NCI-H774 (cell line): ENCODE measurements at regions not wholly inside any gene's neighbourhood (a gene's known extent, or its start where the extent isn't known, plus 50 kb on each side); places are given as distances from the start of the nearest gene placed in this dataset.

Experiments used
- DNase-seq: peaks from one replicate; lab custom pipeline; 2025; lab: John Stamatoyannopoulos, UW

GRCh38 chr1:104699433-104699832 lies 949.7 kb downstream of the AMY1C start:
- no peak for DNase-seq

GRCh38 chr1:104702731-104703130 lies 953.0 kb downstream of the AMY1C start:
- DNase-seq, result no peak

- DNase-seq, result no peak
Observed at GRCh38 chr1:104706631-104707147, 957.0 kb downstream of the AMY1C start.

GRCh38 chr1:104718752-104719151 lies 969.1 kb downstream of the AMY1C start:
- DNase-seq, result no peak

- DNase-seq, result no peak
Observed at GRCh38 chr1:104720741-104721140, 971.0 kb downstream of the AMY1C start.

- no peak for DNase-seq
Observed at GRCh38 chr1:104726917-104727316, 977.2 kb downstream of the AMY1C start.

- no peak for DNase-seq
Observed at GRCh38 chr1:104733866-104734265, 984.2 kb downstream of the AMY1C start.

GRCh38 chr1:104745875-104746274 lies 996.2 kb downstream of the AMY1C start:
- DNase-seq, result no peak

- no peak for DNase-seq
Observed at GRCh38 chr1:104746994-104747393, 997.3 kb downstream of the AMY1C start.

GRCh38 chr1:104760017-104760416 lies 1010.3 kb downstream of the AMY1C start:
- DNase-seq, result no peak

- no peak for DNase-seq
Observed at GRCh38 chr1:104761961-104762570, 1012.4 kb downstream of the AMY1C start.

- no peak for DNase-seq
Observed at GRCh38 chr1:104765085-104765484, 1015.4 kb downstream of the AMY1C start.

- DNase-seq, result no peak
Observed at GRCh38 chr1:104768466-104768865, 1018.8 kb downstream of the AMY1C start.

GRCh38 chr1:104780470-104781078 lies 1030.9 kb downstream of the AMY1C start:
- peak; percentile 24 for DNase-seq

- DNase-seq, result no peak
Observed at GRCh38 chr1:104785575-104786187, 1036.0 kb downstream of the AMY1C start.

GRCh38 chr1:104787866-104788510 lies 1038.3 kb downstream of the AMY1C start:
- DNase-seq, result no peak

GRCh38 chr1:104791030-104791429 lies 1041.3 kb downstream of the AMY1C start:
- no peak for DNase-seq

- DNase-seq, result no peak
Observed at GRCh38 chr1:104794035-104794434, 1044.3 kb downstream of the AMY1C start.

- DNase-seq, result no peak
Observed at GRCh38 chr1:104795931-104796330, 1046.2 kb downstream of the AMY1C start.

- no peak for DNase-seq
Observed at GRCh38 chr1:104797982-104798381, 1048.3 kb downstream of the AMY1C start.

- no peak for DNase-seq
Observed at GRCh38 chr1:104801344-104801743, 1051.6 kb downstream of the AMY1C start.

GRCh38 chr1:104804147-104804546 lies 1054.4 kb downstream of the AMY1C start:
- DNase-seq, result no peak

GRCh38 chr1:104807590-104807989 lies 1057.9 kb downstream of the AMY1C start:
- DNase-seq, result no peak
